ENCODE measurements at regions not wholly inside any gene's neighbourhood (a gene's known extent, or its start where the extent isn't known, plus 50 kb on each side); places are given as distances from the start of the nearest gene placed in this dataset.

DNA sequence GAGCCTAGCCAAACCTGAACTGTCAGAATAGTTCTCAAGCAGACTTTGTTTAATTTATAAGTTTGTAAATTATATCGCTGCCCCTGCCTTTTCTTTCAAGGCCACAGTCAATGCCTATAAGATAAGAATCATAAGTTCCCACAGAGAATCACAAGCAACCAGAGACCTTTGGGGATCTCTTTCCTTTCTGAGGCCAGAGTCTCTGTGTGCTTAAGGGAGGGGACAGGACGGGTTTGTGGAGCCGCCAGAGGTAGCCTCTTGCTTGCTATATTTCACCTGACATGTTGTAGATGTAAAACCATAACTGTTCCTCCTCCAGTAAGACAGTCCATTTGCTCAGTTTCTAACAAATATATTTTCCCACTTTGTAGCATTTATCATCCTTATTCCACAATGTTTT, 458.8 kb downstream of the RFC3 start:
- no peak overlapping the region for H3K4me2 ChIP-seq (ENCODE audit: insufficient read depth, low read length, poor library complexity, severe bottlenecking)
- no peak overlapping the region for H3K4me3 ChIP-seq (ENCODE audit: low read length in 2 of 2)
- no peaks in the 10 kb centered on the region for H3K79me1 ChIP-seq (ENCODE audit: low read depth, low read length)
- no peak overlapping the region for H3K14ac ChIP-seq (ENCODE audit: low read length)
- no peak overlapping the region for H2BK15ac ChIP-seq (ENCODE audit: low read length)
- H3K4ac ChIP-seq (ENCODE audit: low read length) = no peak overlapping the region
- no peak for DNase-seq (ENCODE audit: low spot score)
- H2AFZ ChIP-seq (ENCODE audit: low read length) = no peak overlapping the region
- no CpG with 5 or more reads among the region's 3 CpGs for WGBS, 2 donors (ENCODE audit: extremely low coverage in 2 of 2, insufficient read length in 2 of 2, insufficient replicate concordance in 1 of 2)
- no peak overlapping the region for H2AK5ac ChIP-seq (ENCODE audit: low read depth, low read length)
- no peak overlapping the region for H4K91ac ChIP-seq (ENCODE audit: low read depth, low read length, poor library complexity)
- no peak overlapping the region for H2BK5ac ChIP-seq (ENCODE audit: low read length)
- H3K9me3 ChIP-seq (replicated peaks in 1 of 2; ENCODE audit: control insufficient read depth in 2 of 2, insufficient read depth in 1 of 2, low read depth in 1 of 2, low read length in 2 of 2) = no peaks in the 10 kb centered on the region
- H3K23ac ChIP-seq (ENCODE audit: low read depth, low read length, poor library complexity) = no peak overlapping the region
- no peak overlapping the region for H3K9ac ChIP-seq (ENCODE audit: low read depth, low read length, poor library complexity)
- no peak overlapping the region for H2BK120ac ChIP-seq (ENCODE audit: low read depth, low read length)
- H3K27ac ChIP-seq (replicated peaks; ENCODE audit: low read length) = no peak overlapping the region
- H3K27me3 ChIP-seq (ENCODE audit: control insufficient read depth in 3 of 3, insufficient read depth in 3 of 3, low read depth in 1 of 3, low read length in 3 of 3) = no peaks in the 10 kb centered on the region
- H2BK12ac ChIP-seq (ENCODE audit: low read length) = no peak overlapping the region
- H3K36me3 ChIP-seq (replicated peaks in 1 of 2; ENCODE audit: control insufficient read depth in 2 of 2, insufficient read depth in 2 of 2, low read length in 2 of 2) = no peaks in the 10 kb centered on the region
- H4K8ac ChIP-seq (ENCODE audit: low read depth, low read length) = no peak overlapping the region
- H3K4me1 ChIP-seq (ENCODE audit: control insufficient read depth in 2 of 2, insufficient read depth in 1 of 2, low read depth in 1 of 2, low read length in 2 of 2) = no peaks in the 10 kb centered on the region
- H3K18ac ChIP-seq (ENCODE audit: low read length) = no peak overlapping the region

DNA sequence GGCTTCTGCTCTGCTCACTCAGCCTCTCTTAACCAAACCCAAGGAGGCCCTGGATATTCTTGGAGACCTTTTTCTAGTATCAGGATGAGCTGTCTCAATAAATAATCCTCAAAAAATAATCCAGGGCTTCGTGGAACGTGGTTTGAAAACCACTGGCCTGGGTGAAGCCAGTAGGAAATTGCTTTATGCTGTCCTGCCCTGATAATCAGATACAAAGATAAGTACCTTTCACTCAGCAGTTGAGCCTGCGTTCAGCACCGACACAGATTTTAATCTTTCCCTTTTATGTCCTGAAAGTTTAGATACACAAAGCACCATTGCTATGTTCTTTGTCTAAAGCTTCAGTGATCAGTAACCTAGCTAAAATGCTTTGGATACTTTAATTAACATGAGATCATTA, 460.0 kb downstream of the RFC3 start:
- Histone ChIP-seq H2BK5ac (ENCODE audit: low read length) (no peak overlapping the region), H4K8ac (ENCODE audit: low read depth, low read length) (no peak overlapping the region), H3K4me3 (ENCODE audit: low read length in 2 of 2) (no peak overlapping the region), H3K79me1 (ENCODE audit: low read depth, low read length) (no peaks in the 10 kb centered on the region), H2AK5ac (ENCODE audit: low read depth, low read length) (no peak overlapping the region), H3K9me3 (replicated peaks in 1 of 2; ENCODE audit: control insufficient read depth in 2 of 2, insufficient read depth in 1 of 2, low read depth in 1 of 2, low read length in 2 of 2) (no peaks in the 10 kb centered on the region), H3K36me3 (replicated peaks in 1 of 2; ENCODE audit: control insufficient read depth in 2 of 2, insufficient read depth in 2 of 2, low read length in 2 of 2) (no peaks in the 10 kb centered on the region), H3K4ac (ENCODE audit: low read length) (no peak overlapping the region), H4K91ac (ENCODE audit: low read depth, low read length, poor library complexity) (no peak overlapping the region), H2AFZ (ENCODE audit: low read length) (no peak overlapping the region), H2BK12ac (ENCODE audit: low read length) (no peak overlapping the region), H2BK120ac (ENCODE audit: low read depth, low read length) (no peak overlapping the region), H3K9ac (ENCODE audit: low read depth, low read length, poor library complexity) (no peak overlapping the region), H3K4me2 (ENCODE audit: insufficient read depth, low read length, poor library complexity, severe bottlenecking) (no peak overlapping the region), H3K4me1 (ENCODE audit: control insufficient read depth in 2 of 2, insufficient read depth in 1 of 2, low read depth in 1 of 2, low read length in 2 of 2) (no peaks in the 10 kb centered on the region), H3K27ac (replicated peaks; ENCODE audit: low read length) (no peak overlapping the region), H2BK15ac (ENCODE audit: low read length) (no peak overlapping the region), H3K18ac (ENCODE audit: low read length) (no peak overlapping the region), H3K27me3 (ENCODE audit: control insufficient read depth in 3 of 3, insufficient read depth in 3 of 3, low read depth in 1 of 3, low read length in 3 of 3) (no peaks in the 10 kb centered on the region), H3K14ac (ENCODE audit: low read length) (no peak overlapping the region), H3K23ac (ENCODE audit: low read depth, low read length, poor library complexity) (no peak overlapping the region)
- WGBS, 2 donors (ENCODE audit: extremely low coverage in 2 of 2, insufficient read length in 2 of 2, insufficient replicate concordance in 1 of 2) = no CpG with 5 or more reads among the region's 4 CpGs
- DNase-seq (ENCODE audit: low spot score) = no peak

DNA sequence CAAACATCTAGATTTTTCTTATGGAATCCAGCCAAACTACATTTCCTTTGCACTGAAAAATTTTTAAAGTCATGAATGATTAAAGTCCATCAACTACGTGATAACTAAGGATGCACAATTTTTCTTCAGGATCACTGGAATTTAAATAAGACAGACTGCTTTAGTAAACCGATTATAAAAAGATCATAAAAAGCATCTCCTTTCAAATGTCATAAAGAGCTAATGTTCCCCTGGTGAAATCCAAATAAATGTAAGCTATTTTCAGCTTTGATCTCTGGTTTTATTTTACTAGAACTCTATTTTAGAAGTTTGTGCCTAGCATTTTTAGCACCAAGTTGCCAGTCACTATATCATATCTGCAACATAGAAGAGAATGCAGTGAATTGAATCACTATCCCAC, 460.8 kb downstream of the RFC3 start:
- Histone ChIP-seq H3K4ac (ENCODE audit: low read length) (no peak overlapping the region), H3K27ac (replicated peaks; ENCODE audit: low read length) (no peak overlapping the region)

GRCh38 chr13:34290661-34291060, 472.7 kb downstream of the RFC3 start:
- Histone ChIP-seq H4K91ac (ENCODE audit: low read depth, low read length, poor library complexity) (no peak overlapping the region), H3K9me3 (replicated peaks in 1 of 2; ENCODE audit: control insufficient read depth in 2 of 2, insufficient read depth in 1 of 2, low read depth in 1 of 2, low read length in 2 of 2) (no peaks in the 10 kb centered on the region), H2AK5ac (ENCODE audit: low read depth, low read length) (no peak overlapping the region), H2BK5ac (ENCODE audit: low read length) (no peak overlapping the region), H3K18ac (ENCODE audit: low read length) (no peak overlapping the region), H3K27me3 (ENCODE audit: control insufficient read depth in 3 of 3, insufficient read depth in 3 of 3, low read depth in 1 of 3, low read length in 3 of 3) (no peaks in the 10 kb centered on the region), H2BK12ac (ENCODE audit: low read length) (no peak overlapping the region), H3K27ac (replicated peaks; ENCODE audit: low read length) (peak overlapping the region; percentile 9), H3K79me1 (ENCODE audit: low read depth, low read length) (no peaks in the 10 kb centered on the region), H4K8ac (ENCODE audit: low read depth, low read length) (no peak overlapping the region), H3K14ac (ENCODE audit: low read length) (no peak overlapping the region), H3K4me1 (ENCODE audit: control insufficient read depth in 2 of 2, insufficient read depth in 1 of 2, low read depth in 1 of 2, low read length in 2 of 2) (peaks cover 0 to 4% of the 10 kb centered on the region in 2 donors), H3K36me3 (replicated peaks in 1 of 2; ENCODE audit: control insufficient read depth in 2 of 2, insufficient read depth in 2 of 2, low read length in 2 of 2) (no peaks in the 10 kb centered on the region), H2BK15ac (ENCODE audit: low read length) (no peak overlapping the region), H2BK120ac (ENCODE audit: low read depth, low read length) (no peak overlapping the region), H3K4ac (ENCODE audit: low read length) (no peak overlapping the region), H3K4me2 (ENCODE audit: insufficient read depth, low read length, poor library complexity, severe bottlenecking) (no peak overlapping the region), H3K9ac (ENCODE audit: low read depth, low read length, poor library complexity) (no peak overlapping the region), H3K4me3 (ENCODE audit: low read length in 2 of 2) (no peak overlapping the region), H2AFZ (ENCODE audit: low read length) (no peak overlapping the region), H3K23ac (ENCODE audit: low read depth, low read length, poor library complexity) (no peak overlapping the region)
- DNase-seq (ENCODE audit: low spot score) = no peak

More for the DNA sequence above, 460.8 kb downstream of the RFC3 start:
- Histone ChIP-seq H3K18ac (ENCODE audit: low read length) (no peak overlapping the region), H2AFZ (ENCODE audit: low read length) (no peak overlapping the region), H3K23ac (ENCODE audit: low read depth, low read length, poor library complexity) (no peak overlapping the region), H3K4me2 (ENCODE audit: insufficient read depth, low read length, poor library complexity, severe bottlenecking) (no peak overlapping the region), H3K79me1 (ENCODE audit: low read depth, low read length) (no peaks in the 10 kb centered on the region), H2AK5ac (ENCODE audit: low read depth, low read length) (no peak overlapping the region), H2BK120ac (ENCODE audit: low read depth, low read length) (no peak overlapping the region), H4K8ac (ENCODE audit: low read depth, low read length) (no peak overlapping the region), H3K9ac (ENCODE audit: low read depth, low read length, poor library complexity) (no peak overlapping the region), H4K91ac (ENCODE audit: low read depth, low read length, poor library complexity) (no peak overlapping the region), H3K14ac (ENCODE audit: low read length) (no peak overlapping the region), H2BK12ac (ENCODE audit: low read length) (no peak overlapping the region), H3K4me1 (ENCODE audit: control insufficient read depth in 2 of 2, insufficient read depth in 1 of 2, low read depth in 1 of 2, low read length in 2 of 2) (no peaks in the 10 kb centered on the region), H2BK5ac (ENCODE audit: low read length) (no peak overlapping the region), H3K36me3 (replicated peaks in 1 of 2; ENCODE audit: control insufficient read depth in 2 of 2, insufficient read depth in 2 of 2, low read length in 2 of 2) (no peaks in the 10 kb centered on the region), H3K4me3 (ENCODE audit: low read length in 2 of 2) (no peak overlapping the region), H2BK15ac (ENCODE audit: low read length) (no peak overlapping the region), H3K9me3 (replicated peaks in 1 of 2; ENCODE audit: control insufficient read depth in 2 of 2, insufficient read depth in 1 of 2, low read depth in 1 of 2, low read length in 2 of 2) (no peaks in the 10 kb centered on the region), H3K27me3 (ENCODE audit: control insufficient read depth in 3 of 3, insufficient read depth in 3 of 3, low read depth in 1 of 3, low read length in 3 of 3) (no peaks in the 10 kb centered on the region)
- WGBS, 2 donors (ENCODE audit: extremely low coverage in 2 of 2, insufficient read length in 2 of 2, insufficient replicate concordance in 1 of 2) = no CpG with 5 or more reads among the region's 2 CpGs
- DNase-seq (ENCODE audit: low spot score) = no peak

Data from neuronal stem cell (in vitro differentiated cells).